ENCODE measurements at regions not wholly inside any gene's neighbourhood (a gene's known extent, or its start where the extent isn't known, plus 50 kb on each side); places are given as distances from the start of the nearest gene placed in this dataset.
A peak's percentile ranks its signal among the peaks of the same experiment; 100 is the strongest.

DNA sequence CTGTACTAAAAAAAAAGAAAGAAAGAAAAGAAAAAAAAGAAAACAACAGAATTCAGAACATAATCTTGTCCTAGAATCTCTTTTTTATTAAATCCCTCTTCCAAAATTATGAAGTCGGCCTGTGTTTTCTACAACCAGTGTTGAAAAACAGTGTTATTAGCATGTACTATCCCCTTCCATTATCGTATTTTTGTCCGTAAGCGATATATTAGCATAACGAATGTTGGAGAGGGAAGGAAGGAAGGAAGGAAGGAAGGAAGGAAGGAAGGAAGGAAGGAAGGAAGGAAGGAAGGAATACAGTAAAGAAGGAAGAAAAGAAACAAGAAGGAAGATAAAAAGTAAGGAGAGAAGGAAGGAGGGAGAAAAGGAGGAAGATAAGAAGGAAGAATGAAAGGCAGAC, 393.0 kb upstream of the TSHZ3 start:
- H3K9ac ChIP-seq (ENCODE audit: low read depth, low read length), result no peak overlapping the region
- H3K27me3 ChIP-seq (ENCODE audit: control insufficient read depth, insufficient read depth, low read length), result no peaks in the 10 kb centered on the region
- H3K9me3 ChIP-seq (ENCODE audit: control insufficient read depth, insufficient read depth, low read length), result no peaks in the 10 kb centered on the region
- H3K27ac ChIP-seq (ENCODE audit: low read depth, low read length), result no peak overlapping the region
- no peaks in the 10 kb centered on the region for H3K36me3 ChIP-seq (ENCODE audit: control insufficient read depth, insufficient read depth, low read length)
- no peaks in the 10 kb centered on the region for H3K4me1 ChIP-seq (ENCODE audit: control insufficient read depth, insufficient read depth, low read length)
- no peak overlapping the region for H3K4me3 ChIP-seq (ENCODE audit: low read depth, low read length)

DNA sequence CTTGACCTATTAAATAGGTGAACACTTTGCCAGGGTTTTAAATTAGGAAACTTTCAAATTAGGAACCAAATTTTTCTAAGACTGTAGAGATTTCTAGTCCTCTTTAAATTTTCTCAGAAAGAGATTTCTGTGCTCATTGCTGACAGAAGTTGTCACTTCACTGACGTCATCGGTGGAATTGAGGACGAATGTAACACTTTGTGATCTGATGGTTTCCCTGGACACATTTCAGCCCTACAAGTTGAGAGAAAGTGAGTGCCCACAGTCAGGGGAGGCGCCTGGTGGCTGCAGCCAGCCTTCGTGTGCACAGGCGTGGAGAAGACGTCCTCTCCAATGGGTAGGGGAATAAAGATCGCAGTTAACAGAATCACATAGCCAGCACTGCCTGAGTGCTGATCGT, 396.5 kb upstream of the TSHZ3 start:
- no peak overlapping the region for H3K27ac ChIP-seq (ENCODE audit: low read depth, low read length)
- H3K4me3 ChIP-seq (ENCODE audit: low read depth, low read length), result no peak overlapping the region
- H3K36me3 ChIP-seq (ENCODE audit: control insufficient read depth, insufficient read depth, low read length), result no peaks in the 10 kb centered on the region

GRCh38 chr19:31749231-31749630, 400.0 kb upstream of the TSHZ3 start:
- Histone ChIP-seq H3K9ac (ENCODE audit: low read depth, low read length) (no peak overlapping the region), H3K4me3 (ENCODE audit: low read depth, low read length) (no peak overlapping the region), H3K27ac (ENCODE audit: low read depth, low read length) (no peak overlapping the region), H3K36me3 (ENCODE audit: control insufficient read depth, insufficient read depth, low read length) (no peaks in the 10 kb centered on the region), H3K9me3 (ENCODE audit: control insufficient read depth, insufficient read depth, low read length) (no peaks in the 10 kb centered on the region), H3K27me3 (ENCODE audit: control insufficient read depth, insufficient read depth, low read length) (no peaks in the 10 kb centered on the region), H3K4me1 (ENCODE audit: control insufficient read depth, insufficient read depth, low read length) (no peaks in the 10 kb centered on the region)

More for the DNA sequence above, 396.5 kb upstream of the TSHZ3 start:
- no peaks in the 10 kb centered on the region for H3K4me1 ChIP-seq (ENCODE audit: control insufficient read depth, insufficient read depth, low read length)
- H3K9me3 ChIP-seq (ENCODE audit: control insufficient read depth, insufficient read depth, low read length), result no peaks in the 10 kb centered on the region
- H3K9ac ChIP-seq (ENCODE audit: low read depth, low read length), result no peak overlapping the region
- H3K27me3 ChIP-seq (ENCODE audit: control insufficient read depth, insufficient read depth, low read length), result no peaks in the 10 kb centered on the region

DNA sequence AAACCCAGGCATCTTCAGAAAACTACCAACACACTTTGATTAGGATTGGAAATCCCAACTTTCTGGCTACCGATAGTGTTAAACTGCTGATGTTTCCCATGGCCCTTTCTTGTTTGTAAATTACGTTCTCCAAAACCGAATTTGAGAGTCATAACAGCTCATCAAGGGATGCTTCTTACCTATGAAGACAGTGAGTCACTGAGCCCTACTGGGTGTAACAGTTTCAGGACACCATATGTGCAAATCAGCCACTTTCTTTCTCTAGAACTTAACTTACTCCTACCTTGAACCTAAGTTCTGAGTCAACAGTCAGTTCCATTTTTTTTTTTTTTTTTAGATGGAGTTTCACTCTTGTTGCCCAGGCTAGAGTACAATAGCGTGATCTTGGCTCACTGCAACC, 410.1 kb upstream of the TSHZ3 start:
- peaks cover 6% of the 10 kb centered on the region for H3K4me1 ChIP-seq (ENCODE audit: control insufficient read depth, insufficient read depth, low read length)
- H3K4me3 ChIP-seq (ENCODE audit: low read depth, low read length), result no peak overlapping the region
- no peaks in the 10 kb centered on the region for H3K9me3 ChIP-seq (ENCODE audit: control insufficient read depth, insufficient read depth, low read length)
- no peaks in the 10 kb centered on the region for H3K36me3 ChIP-seq (ENCODE audit: control insufficient read depth, insufficient read depth, low read length)
- no peak overlapping the region for H3K9ac ChIP-seq (ENCODE audit: low read depth, low read length)
- H3K27me3 ChIP-seq (ENCODE audit: control insufficient read depth, insufficient read depth, low read length), result no peaks in the 10 kb centered on the region
- H3K27ac ChIP-seq (ENCODE audit: low read depth, low read length), result no peak overlapping the region

DNA sequence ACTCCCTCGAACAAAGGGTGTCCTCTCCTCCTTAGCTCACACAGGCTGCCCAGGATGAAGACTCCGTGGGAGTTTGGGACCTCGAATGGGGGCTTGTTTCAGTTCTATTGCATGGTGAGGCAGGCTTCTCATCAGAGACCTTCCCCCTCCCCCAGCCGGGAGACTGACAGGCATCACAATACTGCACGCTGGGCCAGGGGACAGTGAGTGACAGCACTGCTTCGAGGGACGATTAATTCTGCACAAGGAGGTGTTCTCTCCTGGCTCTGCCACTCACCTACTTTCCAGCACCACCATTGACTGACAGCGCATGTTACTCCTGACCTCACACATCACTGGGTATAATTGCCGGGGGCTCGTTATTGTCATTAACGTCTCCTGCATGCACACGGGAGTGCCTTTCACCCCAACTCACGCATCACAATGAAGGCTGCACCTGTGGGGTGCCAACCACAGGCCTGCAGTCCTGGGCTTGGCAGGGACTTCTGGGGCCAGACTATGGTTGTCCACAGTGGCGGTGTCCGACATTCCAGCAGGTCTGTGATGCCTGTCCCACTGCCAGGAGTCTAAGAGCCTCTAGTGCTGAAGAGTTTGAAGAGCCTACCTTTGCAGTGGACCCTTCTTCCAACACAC, 412.2 kb upstream of the TSHZ3 start:
- no peaks in the 10 kb centered on the region for H3K27me3 ChIP-seq (ENCODE audit: control insufficient read depth, insufficient read depth, low read length)
- H3K4me3 ChIP-seq (ENCODE audit: low read depth, low read length), result no peak overlapping the region
- no peak overlapping the region for H3K27ac ChIP-seq (ENCODE audit: low read depth, low read length)
- no peaks in the 10 kb centered on the region for H3K9me3 ChIP-seq (ENCODE audit: control insufficient read depth, insufficient read depth, low read length)
- H3K36me3 ChIP-seq (ENCODE audit: control insufficient read depth, insufficient read depth, low read length), result no peaks in the 10 kb centered on the region
- H3K4me1 ChIP-seq (ENCODE audit: control insufficient read depth, insufficient read depth, low read length), result peaks cover 6% of the 10 kb centered on the region
- no peak overlapping the region for H3K9ac ChIP-seq (ENCODE audit: low read depth, low read length)

DNA sequence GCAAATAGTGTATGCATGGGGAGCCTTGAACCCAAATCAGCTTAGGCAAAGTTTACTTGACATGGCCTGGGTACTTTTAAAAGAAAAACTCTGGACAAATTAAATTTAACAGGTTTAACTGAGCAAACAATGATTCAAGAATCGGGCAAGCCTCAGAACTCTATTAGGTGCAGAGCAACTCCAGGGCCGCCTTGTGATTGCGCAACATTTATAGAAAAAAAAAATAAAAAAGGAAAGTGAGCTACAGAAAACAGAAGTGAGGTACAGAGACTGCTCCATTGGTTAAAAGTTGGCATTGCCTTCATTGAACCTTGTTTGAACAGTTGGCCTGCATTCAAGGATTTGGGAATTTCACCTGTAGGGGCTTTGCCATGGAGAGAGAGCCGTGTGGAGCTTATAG, 421.0 kb upstream of the TSHZ3 start:
- H3K4me1 ChIP-seq (ENCODE audit: control insufficient read depth, insufficient read depth, low read length), result peaks cover 4% of the 10 kb centered on the region; the same call in 1 of the 2 replicates
- no peak overlapping the region for H3K9ac ChIP-seq (ENCODE audit: low read depth, low read length)
- H3K36me3 ChIP-seq (ENCODE audit: control insufficient read depth, insufficient read depth, low read length), result no peaks in the 10 kb centered on the region
- H3K4me3 ChIP-seq (ENCODE audit: low read depth, low read length), result no peak overlapping the region
- H3K27ac ChIP-seq (ENCODE audit: low read depth, low read length), result no peak overlapping the region
- H3K27me3 ChIP-seq (ENCODE audit: control insufficient read depth, insufficient read depth, low read length), result no peaks in the 10 kb centered on the region
- H3K9me3 ChIP-seq (ENCODE audit: control insufficient read depth, insufficient read depth, low read length), result no peaks in the 10 kb centered on the region

- Histone ChIP-seq H3K4me1 (ENCODE audit: control insufficient read depth, insufficient read depth, low read length) (peaks cover 4% of the 10 kb centered on the region; the same call in 1 of the 2 replicates), H3K4me3 (ENCODE audit: low read depth, low read length) (no peak overlapping the region), H3K9me3 (ENCODE audit: control insufficient read depth, insufficient read depth, low read length) (no peaks in the 10 kb centered on the region), H3K27me3 (ENCODE audit: control insufficient read depth, insufficient read depth, low read length) (no peaks in the 10 kb centered on the region), H3K36me3 (ENCODE audit: control insufficient read depth, insufficient read depth, low read length) (no peaks in the 10 kb centered on the region), H3K27ac (ENCODE audit: low read depth, low read length) (peak overlapping the region; percentile 3), H3K9ac (ENCODE audit: low read depth, low read length) (no peak overlapping the region)
These were observed 423.7 kb upstream of the TSHZ3 start for GRCh38 chr19:31772915-31773314.

DNA sequence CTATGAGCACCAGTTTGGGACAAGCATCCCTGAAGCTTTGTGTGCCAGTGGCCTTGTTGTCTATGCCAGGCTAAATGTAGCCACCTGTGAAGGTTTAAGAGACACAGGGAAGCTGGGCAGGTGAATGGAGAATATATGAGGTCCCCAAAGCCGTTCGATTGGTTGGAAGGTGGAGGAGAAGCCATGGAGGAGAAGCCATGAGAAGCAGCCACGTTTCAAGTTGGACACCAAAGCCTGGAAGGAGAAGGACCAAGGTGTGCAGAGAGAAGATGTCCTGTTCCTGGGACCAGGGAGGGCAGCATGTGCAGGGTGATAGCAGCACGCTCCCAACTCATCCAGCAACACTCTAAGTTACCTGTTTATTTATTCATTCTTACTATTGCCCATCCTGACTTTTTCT, 432.3 kb upstream of the TSHZ3 start:
- no peaks in the 10 kb centered on the region for H3K9me3 ChIP-seq (ENCODE audit: control insufficient read depth, insufficient read depth, low read length)

GRCh38 chr19:31783592-31783991, 434.4 kb upstream of the TSHZ3 start:
- Histone ChIP-seq H3K9ac (ENCODE audit: low read depth, low read length) (no peak overlapping the region), H3K27ac (ENCODE audit: low read depth, low read length) (no peak overlapping the region), H3K9me3 (ENCODE audit: control insufficient read depth, insufficient read depth, low read length) (no peaks in the 10 kb centered on the region), H3K4me1 (ENCODE audit: control insufficient read depth, insufficient read depth, low read length) (peaks cover 3% of the 10 kb centered on the region; the same call in 1 of the 2 replicates), H3K36me3 (ENCODE audit: control insufficient read depth, insufficient read depth, low read length) (no peaks in the 10 kb centered on the region), H3K27me3 (ENCODE audit: control insufficient read depth, insufficient read depth, low read length) (no peaks in the 10 kb centered on the region), H3K4me3 (ENCODE audit: low read depth, low read length) (no peak overlapping the region)

More for the DNA sequence above, 432.3 kb upstream of the TSHZ3 start:
- H3K27ac ChIP-seq (ENCODE audit: low read depth, low read length), result no peak overlapping the region
- no peak overlapping the region for H3K4me3 ChIP-seq (ENCODE audit: low read depth, low read length)
- H3K27me3 ChIP-seq (ENCODE audit: control insufficient read depth, insufficient read depth, low read length), result no peaks in the 10 kb centered on the region
- no peak overlapping the region for H3K9ac ChIP-seq (ENCODE audit: low read depth, low read length)
- H3K36me3 ChIP-seq (ENCODE audit: control insufficient read depth, insufficient read depth, low read length), result no peaks in the 10 kb centered on the region
- peaks cover 3% of the 10 kb centered on the region; the same call in 1 of the 2 replicates for H3K4me1 ChIP-seq (ENCODE audit: control insufficient read depth, insufficient read depth, low read length)

GRCh38 chr19:31784671-31785101, 435.4 kb upstream of the TSHZ3 start:
- Histone ChIP-seq H3K27ac (ENCODE audit: low read depth, low read length) (no peak overlapping the region), H3K4me1 (ENCODE audit: control insufficient read depth, insufficient read depth, low read length) (peaks cover 3% of the 10 kb centered on the region; the same call in 1 of the 2 replicates), H3K36me3 (ENCODE audit: control insufficient read depth, insufficient read depth, low read length) (no peaks in the 10 kb centered on the region), H3K27me3 (ENCODE audit: control insufficient read depth, insufficient read depth, low read length) (no peaks in the 10 kb centered on the region), H3K4me3 (ENCODE audit: low read depth, low read length) (no peak overlapping the region), H3K9me3 (ENCODE audit: control insufficient read depth, insufficient read depth, low read length) (no peaks in the 10 kb centered on the region), H3K9ac (ENCODE audit: low read depth, low read length) (no peak overlapping the region)

- H3K9me3 ChIP-seq (ENCODE audit: control insufficient read depth, insufficient read depth, low read length), result no peaks in the 10 kb centered on the region
These were observed 452.4 kb upstream of the TSHZ3 start for GRCh38 chr19:31801611-31802010.

More at GRCh38 chr19:31801611-31802010, 452.4 kb upstream of the TSHZ3 start:
- Histone ChIP-seq H3K4me3 (ENCODE audit: low read depth, low read length) (no peak overlapping the region), H3K36me3 (ENCODE audit: control insufficient read depth, insufficient read depth, low read length) (no peaks in the 10 kb centered on the region), H3K9ac (ENCODE audit: low read depth, low read length) (no peak overlapping the region), H3K4me1 (ENCODE audit: control insufficient read depth, insufficient read depth, low read length) (peaks cover 8% of the 10 kb centered on the region), H3K27ac (ENCODE audit: low read depth, low read length) (no peak overlapping the region), H3K27me3 (ENCODE audit: control insufficient read depth, insufficient read depth, low read length) (no peaks in the 10 kb centered on the region)

Data from HUES48 (cell line).